Common myeloid progenitor, CD34-positive (primary cell): ENCODE measurements at regions not wholly inside any gene's neighbourhood (a gene's known extent, or its start where the extent isn't known, plus 50 kb on each side); places are given as distances from the start of the nearest gene placed in this dataset.

ENCODE experiments used
- CTCF ChIA-PET: fragments of 350-600 bp; sonication (Branson Sonifier 250); formaldehyde crosslinking; loops from one replicate; lab custom pipeline; 2021; ENCODE audit warnings: antibody characterized with exemption; lab: Charles Lee
- POLR2A ChIA-PET: fragments of 350-600 bp; sonication (Branson Sonifier 250); formaldehyde crosslinking; loops from one replicate; lab custom pipeline; 2021; ENCODE audit warnings: antibody characterized with exemption; lab: Charles Lee
- DNase-seq, 3 donors: peaks; one replicate each; pipeline versions ENCODE4 v3.0.0 to v3.0.0-alpha.2; 2013
- H3K27ac ChIP-seq, 2 experiments: 1 replicate in 1 of 2; 2 replicates in 1 of 2; pipeline ENCODE4 v1.7.0; 2013; ENCODE audit warnings: inconsistent platforms in 2 of 2, low read length in 2 of 2, mild to moderate bottlenecking in 2 of 2, low read depth in 1 of 2, moderate library complexity in 1 of 2; ENCODE audit not compliant: severe bottlenecking in 2 of 2, insufficient read depth in 1 of 2, poor library complexity in 1 of 2
- H3K27me3 ChIP-seq, 5 experiments: replicated peaks in 2 of 5; 1 replicate in 3 of 5; 2 replicates in 2 of 5; pipeline versions ENCODE4 v1.6.1 to v1.7.0; 2013; ENCODE audit warnings: low read length in 4 of 5, mild to moderate bottlenecking in 2 of 5, moderate library complexity in 2 of 5, inconsistent platforms in 1 of 5; ENCODE audit not compliant: insufficient read depth in 5 of 5, control insufficient read depth in 4 of 5
- H3K36me3 ChIP-seq, 4 experiments: 1 replicate in 2 of 4; 2 replicates in 2 of 4; pipeline versions ENCODE4 v1.6.1 to v1.7.0; 2013; ENCODE audit warnings: low read length in 3 of 4, control low read depth in 1 of 4, mild to moderate bottlenecking in 1 of 4; ENCODE audit not compliant: control insufficient read depth in 4 of 4, insufficient read depth in 4 of 4
- H3K4me1 ChIP-seq, 4 experiments: 1 replicate in 3 of 4; 2 replicates in 1 of 4; pipeline versions ENCODE4 v1.6.1 to v1.7.1; 2013; ENCODE audit warnings: low read length in 3 of 4, mild to moderate bottlenecking in 3 of 4, control low read depth in 1 of 4, inconsistent platforms in 1 of 4, moderate library complexity in 1 of 4; ENCODE audit not compliant: control insufficient read depth in 4 of 4, insufficient read depth in 4 of 4; ENCODE audit errors: control extremely low read depth in 1 of 4
- H3K4me3 ChIP-seq, 7 experiments: 1 replicate in 4 of 7; 2 replicates in 3 of 7; pipeline versions ENCODE4 v1.5.1 to v1.7.0; 2013; ENCODE audit warnings: mild to moderate bottlenecking in 7 of 7, low read length in 6 of 7, moderate library complexity in 6 of 7, inconsistent platforms in 2 of 7, low read depth in 2 of 7, control low read depth in 1 of 7; ENCODE audit not compliant: insufficient read depth in 4 of 7, control insufficient read depth in 1 of 7; ENCODE audit errors: extremely low read depth in 1 of 7
- H3K9me3 ChIP-seq, 5 experiments: 1 replicate in 4 of 5; 2 replicates in 1 of 5; pipeline versions ENCODE4 v1.6.1 to v1.7.1; 2013; ENCODE audit warnings: low read length in 4 of 5, mild to moderate bottlenecking in 2 of 5, inconsistent platforms in 1 of 5, low read depth in 1 of 5, moderate library complexity in 1 of 5; ENCODE audit not compliant: control insufficient read depth in 4 of 5, insufficient read depth in 2 of 5; ENCODE audit errors: control extremely low read depth in 1 of 5
- WGBS: methylation state at CpG from one replicate; pipeline ENCODE4 v1.1.5; 2013; ENCODE audit not compliant: insufficient coverage; 5-methylcytosine and 5-hydroxymethylcytosine counted together

DNA sequence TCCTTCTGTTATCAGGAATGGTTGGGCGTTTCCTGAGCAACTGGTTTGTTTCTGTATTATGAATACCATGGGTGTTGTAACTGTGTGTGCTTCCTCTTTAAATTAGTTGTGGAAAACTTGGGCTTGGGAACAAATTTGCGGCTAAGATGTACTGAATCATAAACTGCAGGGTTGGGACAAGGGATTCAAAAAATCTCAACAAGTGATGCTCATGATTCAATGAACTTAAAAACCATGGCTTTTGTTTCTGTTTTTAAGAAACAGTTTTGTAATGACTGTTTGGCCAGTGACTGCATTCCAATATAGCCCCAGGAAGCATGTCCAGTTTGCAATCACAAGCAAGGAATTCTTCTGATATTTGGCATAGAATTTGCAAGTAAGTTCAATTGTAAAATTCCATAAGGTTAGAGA, 657.5 kb upstream of the WWC1 start:
- Histone ChIP-seq H3K4me1 (no peaks in the 10 kb centered on the region), H3K4me3 (no peak overlapping the region), H3K27ac (no peak overlapping the region), H3K36me3 (no peaks in the 10 kb centered on the region), H3K9me3 (peaks cover 0 to 2% (median 0%) of the 10 kb centered on the region in 5 experiments), H3K27me3 (peaks cover 0 to 1% (median 0%) of the 10 kb centered on the region in 5 experiments)
- 50% methylated on average over 1 of the region's 2 CpGs for WGBS
- no peak for DNase-seq
- CTCF ChIA-PET = no interaction called here
- POLR2A ChIA-PET = no interaction called here

- H3K36me3 ChIP-seq = no peaks in the 10 kb centered on the region
- 29% methylated on average over 1 of the region's 1 CpG for WGBS
- H3K27ac ChIP-seq = no peak overlapping the region
- peaks cover 0 to 1% (median 0%) of the 10 kb centered on the region in 5 experiments for H3K27me3 ChIP-seq
- no peak overlapping the region for H3K4me3 ChIP-seq
- peaks cover 0 to 2% (median 0%) of the 10 kb centered on the region in 5 experiments for H3K9me3 ChIP-seq
- ChIA-PET CTCF (no interaction called here), POLR2A (no interaction called here)
- no peak for DNase-seq
- no peaks in the 10 kb centered on the region for H3K4me1 ChIP-seq
These were observed 657.0 kb upstream of the WWC1 start for GRCh38 chr5:167634432-167634831.

DNA sequence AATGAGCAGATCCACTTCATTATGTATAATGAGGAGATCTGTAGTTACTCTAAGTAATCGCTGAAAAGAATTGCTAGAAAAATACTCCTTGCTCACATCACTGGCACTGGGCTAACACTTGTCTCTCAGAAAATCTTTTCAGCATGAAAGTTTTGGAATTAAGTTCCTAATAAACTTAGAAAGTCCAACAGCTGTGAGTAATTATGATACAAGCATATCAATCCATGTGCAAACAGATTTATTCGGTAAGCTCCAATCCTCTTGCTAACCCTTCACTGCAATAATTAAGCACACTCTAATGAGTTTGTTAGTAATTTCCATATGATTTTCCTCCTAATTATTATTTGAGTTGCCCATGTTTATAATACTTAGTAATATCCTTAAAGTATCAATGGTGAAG, 652.6 kb upstream of the WWC1 start:
- ChIA-PET POLR2A (no interaction called here), CTCF (no interaction called here)
- no peaks in the 10 kb centered on the region for H3K36me3 ChIP-seq
- no peaks in the 10 kb centered on the region for H3K27me3 ChIP-seq
- no peak overlapping the region for H3K27ac ChIP-seq
- DNase-seq = no peak
- H3K4me1 ChIP-seq = no peaks in the 10 kb centered on the region
- no peaks in the 10 kb centered on the region for H3K9me3 ChIP-seq
- H3K4me3 ChIP-seq = no peak overlapping the region
- WGBS = no CpG with 5 or more reads among the region's 2 CpGs

DNA sequence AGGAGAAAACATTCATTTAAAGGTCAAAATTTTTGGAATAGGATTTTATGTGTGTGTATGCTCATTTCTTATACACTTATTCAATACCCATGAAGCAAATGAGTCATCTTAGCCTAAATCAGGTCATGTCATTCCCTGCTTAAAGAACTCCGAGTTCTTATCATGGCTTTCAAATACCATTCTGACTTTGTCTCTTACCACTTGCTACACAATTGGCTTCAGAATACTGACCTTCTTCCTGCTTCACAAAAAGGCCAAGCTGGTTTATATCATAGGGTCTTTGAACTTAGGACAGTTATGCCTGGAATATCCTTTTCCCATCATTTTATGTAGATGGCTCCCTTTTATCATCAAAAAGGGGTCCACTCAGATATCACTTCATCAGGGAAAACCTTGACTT, 652.2 kb upstream of the WWC1 start:
- H3K36me3 ChIP-seq = no peaks in the 10 kb centered on the region
- 50% methylated on average over 1 of the region's 1 CpG for WGBS
- H3K9me3 ChIP-seq = no peaks in the 10 kb centered on the region
- ChIA-PET POLR2A (no interaction called here), CTCF (no interaction called here)
- no peak overlapping the region for H3K4me3 ChIP-seq
- no peaks in the 10 kb centered on the region for H3K4me1 ChIP-seq
- DNase-seq = no peak
- H3K27me3 ChIP-seq = no peaks in the 10 kb centered on the region
- no peak overlapping the region for H3K27ac ChIP-seq

- Histone ChIP-seq H3K27ac (no peak overlapping the region), H3K36me3 (no peaks in the 10 kb centered on the region), H3K4me3 (no peak overlapping the region), H3K27me3 (peaks cover 0 to 2% (median 0%) of the 10 kb centered on the region in 5 experiments), H3K4me1 (no peaks in the 10 kb centered on the region), H3K9me3 (no peaks in the 10 kb centered on the region)
- DNase-seq = no peak
- CTCF ChIA-PET = no interaction called here
- POLR2A ChIA-PET = no interaction called here
These were observed 651.7 kb upstream of the WWC1 start for GRCh38 chr5:167639766-167640165.

DNA sequence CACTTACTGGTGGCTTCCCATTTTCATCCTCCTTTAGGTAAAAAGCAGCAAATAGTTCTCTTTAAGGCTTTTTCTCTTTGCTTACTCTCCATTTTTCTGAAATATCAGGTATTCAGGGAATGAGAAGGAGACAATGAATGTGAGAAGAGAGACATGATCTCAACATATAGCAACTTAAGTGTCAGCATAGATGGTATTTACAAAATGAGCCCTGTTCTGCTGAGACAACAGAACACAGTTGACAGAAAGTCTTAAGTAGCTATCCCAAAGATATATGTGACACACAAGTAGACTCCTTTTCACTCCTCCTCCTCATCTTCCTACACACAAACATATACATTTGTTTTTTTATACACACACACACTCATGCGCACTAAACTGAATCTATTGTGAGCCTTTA, 649.3 kb upstream of the WWC1 start:
- no peaks in the 10 kb centered on the region for H3K9me3 ChIP-seq
- CTCF ChIA-PET = no interaction called here
- peaks cover 0 to 2% (median 0%) of the 10 kb centered on the region in 5 experiments for H3K27me3 ChIP-seq
- H3K36me3 ChIP-seq = no peaks in the 10 kb centered on the region
- no peak overlapping the region for H3K27ac ChIP-seq
- DNase-seq = no peak
- POLR2A ChIA-PET = no interaction called here
- H3K4me1 ChIP-seq = no peaks in the 10 kb centered on the region
- no CpG with 5 or more reads among the region's 1 CpG for WGBS
- H3K4me3 ChIP-seq = no peak overlapping the region

GRCh38 chr5:167642779-167643517, 648.5 kb upstream of the WWC1 start:
- Histone ChIP-seq H3K36me3 (no peaks in the 10 kb centered on the region), H3K27ac (no peak overlapping the region), H3K4me1 (no peaks in the 10 kb centered on the region), H3K9me3 (no peaks in the 10 kb centered on the region), H3K4me3 (no peak overlapping the region), H3K27me3 (peaks cover 0 to 2% (median 0%) of the 10 kb centered on the region in 5 experiments)
- ChIA-PET POLR2A (no interaction called here), CTCF (no interaction called here)
- DNase-seq = no peak
- WGBS = 95% methylated on average over 3 of the region's 9 CpGs
